ENCODE measurements at regions not wholly inside any gene's neighbourhood (a gene's known extent, or its start where the extent isn't known, plus 50 kb on each side); places are given as distances from the start of the nearest gene placed in this dataset.

DNA sequence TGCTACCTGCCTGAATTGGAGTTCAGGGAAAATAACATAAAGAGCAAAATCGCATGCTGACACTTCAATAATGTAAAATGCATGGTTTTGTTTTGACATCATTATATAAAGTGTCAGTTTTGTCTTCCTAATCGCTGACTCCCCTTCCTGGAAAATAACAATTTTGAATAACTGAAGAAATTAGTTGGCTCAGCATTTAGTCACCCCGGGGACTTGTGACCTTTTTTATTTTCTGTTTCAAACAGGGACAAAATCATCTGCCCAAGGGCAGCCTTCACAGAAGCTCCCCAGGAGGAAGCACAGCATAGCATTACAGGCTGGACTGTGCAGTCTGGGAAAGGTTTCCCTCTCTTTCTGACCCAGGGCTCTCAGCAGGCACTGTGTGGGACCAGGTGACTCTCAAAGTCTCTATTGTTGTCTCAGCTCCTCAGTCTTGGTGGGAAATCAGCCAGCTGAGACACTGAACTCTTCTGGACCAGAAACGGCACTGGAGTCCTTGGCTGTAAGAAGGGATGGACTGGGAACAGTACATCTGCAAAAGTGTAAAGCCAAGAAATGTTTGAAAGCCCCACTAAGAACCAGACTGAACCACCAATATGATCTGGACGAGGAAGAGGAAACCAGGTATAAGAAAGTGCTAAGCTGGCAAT, 671.3 kb upstream of the KLF4 start:
- TF ChIP-seq POLR2A (IDR thresholded peaks at IDR 0.05; ENCODE audit: extremely low read depth, insufficient read length) (no peak), MYC (IDR thresholded peaks at IDR 0.05; ENCODE audit: low read depth, low read length) (no peak)
